ENCODE measurements at regions not wholly inside any gene's neighbourhood (a gene's known extent, or its start where the extent isn't known, plus 50 kb on each side); places are given as distances from the start of the nearest gene placed in this dataset.
"Not testable (repeated sequence)": the region's sequence is repeated elsewhere in the genome, so short reads cannot be mapped to it uniquely, and the experiment has no call there.

- DNase-seq (ENCODE audit: low spot score) = no peak
Observed at GRCh38 chr5:101036778-101037177, 133.7 kb upstream of the ST8SIA4 start.

- DNase-seq (ENCODE audit: low spot score) = no peak
Observed at GRCh38 chr5:101035425-101035824, 132.3 kb upstream of the ST8SIA4 start.

GRCh38 chr5:101024299-101024698 is 121.2 kb upstream of the ST8SIA4 start:
- DNase-seq (ENCODE audit: low spot score) = no peak

GRCh38 chr5:101018299-101018698 is 115.2 kb upstream of the ST8SIA4 start:
- DNase-seq (ENCODE audit: low spot score) = no peak

DNA sequence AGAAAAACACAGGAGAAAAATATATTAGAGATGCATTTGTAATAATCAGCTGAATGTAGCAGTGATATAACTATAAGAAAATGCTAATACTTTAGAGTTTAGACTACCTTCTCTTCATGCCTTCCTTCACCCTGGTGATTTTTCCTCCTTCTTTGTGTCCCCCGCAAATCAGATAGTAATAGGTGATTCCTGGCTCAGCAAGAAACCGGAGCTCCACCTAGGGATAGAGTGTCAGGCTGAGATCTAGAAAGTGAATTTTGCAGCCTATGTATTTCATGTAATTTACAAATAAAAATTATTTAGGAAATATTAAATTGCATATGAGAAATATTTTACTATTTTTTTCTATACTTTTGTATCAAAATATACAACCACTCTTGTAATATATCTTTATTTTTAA is 109.8 kb upstream of the ST8SIA4 start:
- DNase-seq (ENCODE audit: low spot score) = peak; percentile 1

GRCh38 chr5:101009758-101010519 is 106.9 kb upstream of the ST8SIA4 start:
- no peak for DNase-seq (ENCODE audit: low spot score)

GRCh38 chr5:100992354-100992753 is 89.3 kb upstream of the ST8SIA4 start:
- no peak for DNase-seq (ENCODE audit: low spot score)

DNA sequence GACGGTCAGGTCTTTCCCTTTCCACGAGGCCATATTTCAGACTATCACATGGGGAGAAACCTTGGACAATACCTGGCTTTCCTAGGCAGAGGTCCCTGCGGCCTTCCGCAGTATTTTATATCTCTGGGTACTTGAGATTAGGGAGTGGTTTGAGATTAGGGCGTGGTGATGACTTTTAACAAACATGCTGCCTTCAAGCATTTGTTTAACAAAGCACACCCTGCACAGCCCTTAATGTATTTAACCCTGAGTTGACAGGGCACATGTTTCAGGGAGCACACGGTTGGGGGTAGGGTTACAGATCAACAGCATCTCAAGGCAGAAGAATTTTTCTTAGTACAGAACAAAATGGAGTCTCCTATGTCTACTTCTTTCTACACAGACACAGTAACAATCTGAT is 80.5 kb upstream of the ST8SIA4 start:
- not testable (repeated sequence) for DNase-seq (ENCODE audit: low spot score)

DNA sequence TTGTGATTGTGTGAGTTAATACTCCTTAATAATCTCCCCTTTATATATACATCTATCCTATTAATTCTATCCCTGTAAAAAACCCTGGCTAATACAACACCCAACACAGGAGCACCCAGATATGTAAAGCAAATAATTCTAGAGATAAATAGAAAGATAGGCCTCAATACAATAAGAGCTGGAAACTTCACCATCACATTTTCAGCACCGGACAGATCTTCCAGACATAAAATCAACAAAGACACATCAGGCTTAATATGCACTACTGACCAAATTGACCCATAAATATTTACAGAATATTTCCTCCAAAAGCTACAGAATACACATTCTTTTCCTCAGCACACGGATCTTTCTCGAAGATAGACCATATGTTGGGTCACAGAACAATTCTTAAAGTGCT is 71.0 kb upstream of the ST8SIA4 start:
- DNase-seq (ENCODE audit: low spot score) = no peak

GRCh38 chr5:100970646-100971255 is 67.7 kb upstream of the ST8SIA4 start:
- no peak for DNase-seq (ENCODE audit: low spot score)

DNA sequence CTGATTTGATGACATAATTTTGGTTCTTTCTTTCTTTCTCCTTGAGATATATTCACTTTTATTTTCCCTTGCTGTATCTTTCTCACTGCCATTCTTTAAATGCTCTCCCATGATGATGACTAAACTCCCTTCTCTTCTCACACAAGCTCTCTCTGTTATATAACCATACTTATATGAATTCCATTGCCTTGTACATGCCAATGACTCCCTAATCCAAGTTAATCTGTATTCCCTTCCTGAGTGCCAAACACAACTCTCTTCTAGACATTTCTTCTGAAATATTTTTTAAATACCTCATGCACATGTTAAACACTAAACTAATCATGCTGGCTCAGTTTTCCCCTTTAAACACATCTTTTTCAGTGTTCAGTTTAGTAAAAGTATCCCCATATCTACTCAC is 62.2 kb upstream of the ST8SIA4 start:
- no peak for DNase-seq (ENCODE audit: low spot score)

Data from RKO (cell line).